PC-3 (cell line): ENCODE measurements at regions not wholly inside any gene's neighbourhood (a gene's known extent, or its start where the extent isn't known, plus 50 kb on each side); places are given as distances from the start of the nearest gene placed in this dataset.

Experiments
- CTCF ChIP-seq: fragments of 300-600 bp; sonication (generic); conservative IDR thresholded peaks from 2 replicates; pipeline ENCODE4 v1.5.1; 2017; ENCODE audit warnings: antibody characterized with exemption, low read depth, mild to moderate bottlenecking, low read length
- EZH2 ChIP-seq: fragments of 300-600 bp; sonication (generic); IDR thresholded peaks from one replicate; pipeline ENCODE4 v1.6.1; 2017; ENCODE audit warnings: antibody characterized with exemption, mild to moderate bottlenecking, low read length; ENCODE audit not compliant: unreplicated experiment

DNA sequence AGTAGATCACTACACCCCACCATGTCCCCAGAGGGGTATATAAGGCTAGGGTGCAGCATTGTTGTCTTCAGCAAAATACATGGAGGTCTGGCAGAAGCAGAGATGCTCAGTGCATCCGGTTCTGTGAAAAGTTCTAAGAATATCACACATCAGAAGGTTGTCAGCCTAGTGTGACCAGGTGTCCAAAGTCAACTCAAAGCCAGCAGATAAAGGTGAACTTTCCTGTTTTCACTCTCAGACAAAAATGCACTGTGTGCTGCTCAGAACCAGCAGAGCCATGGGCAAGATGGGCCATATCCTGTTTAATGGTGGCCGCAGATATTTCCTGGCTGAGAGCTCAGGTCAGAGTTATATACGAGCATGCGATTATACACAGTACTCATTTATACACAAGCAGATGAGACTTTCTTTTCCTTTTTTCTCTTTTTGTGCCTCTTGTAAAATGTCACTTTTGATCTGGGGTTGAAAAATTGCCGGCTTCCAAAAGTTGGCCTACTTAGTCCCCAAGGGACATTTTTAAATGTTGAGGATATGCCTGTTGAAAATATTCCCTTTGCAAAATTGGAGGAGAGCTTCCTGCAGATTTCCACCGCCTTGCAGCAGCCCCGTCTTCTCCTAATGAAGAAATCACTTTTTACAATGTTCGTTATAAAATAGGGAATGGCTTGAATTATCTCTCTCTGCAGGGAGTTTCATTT is 425.6 kb upstream of the SALL1 start:
- no peak for TF ChIP-seq CTCF
- TF ChIP-seq EZH2, result no peak
